HEK293 (cell line): ENCODE measurements at regions not wholly inside any gene's neighbourhood (a gene's known extent, or its start where the extent isn't known, plus 50 kb on each side); places are given as distances from the start of the nearest gene placed in this dataset.

Experiments
- CTCF ChIA-PET: fragments of 350-600 bp; formaldehyde crosslinking; extraction: SDS; loops from one replicate; lab custom pipeline; 2021; ENCODE audit warnings: antibody characterized with exemption; lab: Yijun Ruan, JAX
- POLR2A ChIA-PET: fragments of 300-600 bp; formaldehyde crosslinking; extraction: SDS; loops from one replicate; lab custom pipeline; 2020; ENCODE audit warnings: antibody characterized with exemption, inconsistent platforms; lab: Yijun Ruan, JAX
- H3K27ac ChIP-seq: fragments of 200-500 bp; sonication (Bioruptor generic); 2 replicates; pipeline ENCODE4 v1.5.1; 2014; ENCODE audit warnings: low read depth, low read length, control low read depth, inconsistent platforms; ENCODE audit errors: extremely low read depth
- H3K36me3 ChIP-seq, 2 experiments: fragments of 200-500 bp in 1 of 2; sonication (Bioruptor generic) in 1 of 2; 1 replicate in 1 of 2; 2 replicates in 1 of 2; pipeline ENCODE4 v1.5.1; 2014 to 2017; ENCODE audit warnings: inconsistent platforms in 2 of 2, low read length in 2 of 2; ENCODE audit not compliant: control insufficient read depth in 2 of 2, insufficient read depth in 1 of 2
- H3K4me1 ChIP-seq: fragments of 200-500 bp; sonication (Bioruptor generic); 2 replicates; pipeline ENCODE4 v1.5.1; 2014; ENCODE audit warnings: mild to moderate bottlenecking, low read length, inconsistent platforms; ENCODE audit not compliant: control insufficient read depth, insufficient read depth
- H3K4me3 ChIP-seq: 2 replicates; pipeline ENCODE4 v1.5.1; 2011; ENCODE audit warnings: low read depth, mild to moderate bottlenecking, control low read depth, low read length, moderate library complexity
- H3K9me3 ChIP-seq: fragments of 200-500 bp; sonication (Bioruptor generic); 2 replicates; pipeline ENCODE4 v1.5.1; 2014; ENCODE audit warnings: low read depth, low read length, inconsistent platforms; ENCODE audit not compliant: control insufficient read depth, insufficient read depth
- ATF2 ChIP-seq: fragments of 450-650 bp; formaldehyde crosslinking; IDR thresholded peaks from 2 replicates; pipeline ENCODE4 v1.5.1; 2016; ENCODE audit warnings: missing biosample characterization, missing genetic modification characterization, low read depth
- IKZF3 ChIP-seq: fragments of 450-650 bp; IDR thresholded peaks from 2 replicates; pipeline ENCODE4 v1.5.0; 2018; ENCODE audit warnings: missing biosample characterization, mild to moderate bottlenecking, missing genetic modification characterization, moderate library complexity
- KLF16 ChIP-seq: fragments of 450-650 bp; formaldehyde crosslinking; IDR thresholded peaks from 2 replicates; pipeline ENCODE4 v1.5.1; 2017; ENCODE audit warnings: missing biosample characterization, missing genetic modification characterization
- PBX3 ChIP-seq: sonication (generic); formaldehyde crosslinking; IDR thresholded peaks from 2 replicates; pipeline ENCODE4 v1.8.1; 2022; ENCODE audit warnings: mild to moderate bottlenecking, moderate library complexity, missing genetic modification reagents
- SETDB1 ChIP-seq: IDR thresholded peaks from one replicate; pipeline ENCODE4 v1.6.1; 2017; ENCODE audit warnings: mild to moderate bottlenecking, low read length, moderate library complexity, mixed read lengths; ENCODE audit not compliant: insufficient read length
- ZBTB48 ChIP-seq: fragments of 450-650 bp; formaldehyde crosslinking; IDR thresholded peaks from 2 replicates; pipeline ENCODE4 v1.5.1; 2016; ENCODE audit warnings: missing biosample characterization, missing genetic modification characterization
- ZBTB7A ChIP-seq: fragments of 450-650 bp; formaldehyde crosslinking; IDR thresholded peaks from 2 replicates; pipeline ENCODE4 v1.5.1; 2016; ENCODE audit warnings: low read depth, missing biosample characterization, missing genetic modification characterization
- ZFP69B ChIP-seq: fragments of 450-650 bp; formaldehyde crosslinking; IDR thresholded peaks from 2 replicates; pipeline ENCODE4 v1.5.1; 2016; ENCODE audit warnings: missing biosample characterization, missing genetic modification characterization
- ZNF138 ChIP-seq: fragments of 450-650 bp; formaldehyde crosslinking; IDR thresholded peaks from 2 replicates; pipeline ENCODE4 v1.5.1; 2016; ENCODE audit warnings: missing biosample characterization, missing genetic modification characterization, borderline replicate concordance
- ZNF157 ChIP-seq: fragments of 450-650 bp; formaldehyde crosslinking; IDR thresholded peaks from 2 replicates; pipeline ENCODE4 v1.5.1; 2016; ENCODE audit warnings: missing biosample characterization, missing genetic modification characterization
- ZNF184 ChIP-seq: fragments of 450-650 bp; IDR thresholded peaks from 2 replicates; pipeline ENCODE4 v1.5.1; 2018; ENCODE audit warnings: missing biosample characterization, mild to moderate bottlenecking, missing genetic modification characterization
- ZNF239 ChIP-seq: fragments of 450-650 bp; formaldehyde crosslinking; IDR thresholded peaks from 2 replicates; pipeline ENCODE4 v1.5.1; 2016; ENCODE audit warnings: missing biosample characterization, missing genetic modification characterization
- ZNF311 ChIP-seq: fragments of 450-650 bp; formaldehyde crosslinking; IDR thresholded peaks from 2 replicates; pipeline ENCODE4 v1.5.1; 2017; ENCODE audit warnings: missing biosample characterization, missing genetic modification characterization, borderline replicate concordance
- ZNF398 ChIP-seq: fragments of 450-650 bp; formaldehyde crosslinking; IDR thresholded peaks from 2 replicates; pipeline ENCODE4 v1.5.1; 2017; ENCODE audit warnings: missing biosample characterization, missing genetic modification characterization
- ZNF501 ChIP-seq: fragments of 450-650 bp; formaldehyde crosslinking; IDR thresholded peaks from 2 replicates; pipeline ENCODE4 v1.5.1; 2016; ENCODE audit warnings: missing biosample characterization, missing genetic modification characterization
- ZNF513 ChIP-seq: fragments of 450-650 bp; IDR thresholded peaks from 2 replicates; pipeline ENCODE4 v1.5.1; 2018; ENCODE audit warnings: missing biosample characterization, missing genetic modification characterization
- ZNF521 ChIP-seq: fragments of 450-650 bp; formaldehyde crosslinking; IDR thresholded peaks from 2 replicates; pipeline ENCODE4 v1.5.1; 2017; ENCODE audit warnings: missing biosample characterization, mild to moderate bottlenecking, missing genetic modification characterization
- ZNF530 ChIP-seq: fragments of 450-650 bp; formaldehyde crosslinking; IDR thresholded peaks from 2 replicates; pipeline ENCODE4 v1.5.1; 2016; ENCODE audit warnings: low read depth, missing biosample characterization, missing genetic modification characterization
- ZNF548 ChIP-seq: fragments of 450-650 bp; formaldehyde crosslinking; IDR thresholded peaks from 2 replicates; pipeline ENCODE4 v1.5.1; 2016; ENCODE audit warnings: missing biosample characterization, missing genetic modification characterization
- ZNF555 ChIP-seq: fragments of 450-650 bp; formaldehyde crosslinking; conservative IDR thresholded peaks from 2 replicates; pipeline ENCODE4 v1.5.1; 2017; ENCODE audit warnings: missing biosample characterization, mild to moderate bottlenecking, missing genetic modification characterization, inconsistent platforms
- ZNF558 ChIP-seq: fragments of 450-650 bp; formaldehyde crosslinking; IDR thresholded peaks from 2 replicates; pipeline ENCODE4 v1.5.1; 2016; ENCODE audit warnings: missing biosample characterization, missing genetic modification characterization
- ZNF571 ChIP-seq: fragments of 450-650 bp; formaldehyde crosslinking; IDR thresholded peaks from 2 replicates; pipeline ENCODE4 v1.5.0; 2017; ENCODE audit warnings: missing biosample characterization, missing genetic modification characterization
- ZNF596 ChIP-seq: fragments of 450-650 bp; IDR thresholded peaks from 2 replicates; pipeline ENCODE4 v1.5.0; 2018; ENCODE audit warnings: missing biosample characterization, mild to moderate bottlenecking, missing genetic modification characterization, moderate library complexity
- ZNF600 ChIP-seq: fragments of 450-650 bp; formaldehyde crosslinking; IDR thresholded peaks from 2 replicates; pipeline ENCODE4 v1.5.1; 2016; ENCODE audit warnings: missing biosample characterization, missing genetic modification characterization
- ZNF629 ChIP-seq: fragments of 450-650 bp; formaldehyde crosslinking; IDR thresholded peaks from 2 replicates; pipeline ENCODE4 v1.5.1; 2017; ENCODE audit warnings: missing biosample characterization, missing genetic modification characterization
- ZNF658 ChIP-seq: fragments of 450-650 bp; formaldehyde crosslinking; IDR thresholded peaks from 2 replicates; pipeline ENCODE4; 2016; ENCODE audit warnings: missing biosample characterization, missing genetic modification characterization
- ZNF776 ChIP-seq: fragments of 450-650 bp; formaldehyde crosslinking; IDR thresholded peaks from 2 replicates; pipeline ENCODE4 v1.5.0; 2017; ENCODE audit warnings: missing biosample characterization, missing genetic modification characterization, borderline replicate concordance
- ZSCAN4 ChIP-seq: fragments of 450-650 bp; formaldehyde crosslinking; IDR thresholded peaks from 2 replicates; pipeline ENCODE4 v1.5.1; 2017; ENCODE audit warnings: missing biosample characterization, missing genetic modification characterization
- ZSCAN5A ChIP-seq: fragments of 450-650 bp; formaldehyde crosslinking; IDR thresholded peaks from 2 replicates; pipeline ENCODE4 v1.5.1; 2016; ENCODE audit warnings: missing biosample characterization, missing genetic modification characterization
- ZXDB ChIP-seq: fragments of 450-650 bp; formaldehyde crosslinking; IDR thresholded peaks from 2 replicates; pipeline ENCODE4 v1.5.1; 2016; ENCODE audit warnings: missing biosample characterization, missing genetic modification characterization

- ChIA-PET POLR2A (no interaction called here), CTCF (interaction anchor here (1.1 to 1.7 kb wide), 3 partner anchors 11 to 885 kb away, joined by 3 to 5 read pairs (median 4); no protein-coding TSS in a partner anchor)
- Histone ChIP-seq H3K4me3 (no peak overlapping the region), H3K36me3 (no peaks in the 10 kb centered on the region), H3K27ac (no peak overlapping the region), H3K4me1 (no peaks in the 10 kb centered on the region), H3K9me3 (no peaks in the 10 kb centered on the region)
- TF ChIP-seq ZNF776 (tag by site-specific recombination) = no peak
- TF ChIP-seq ZNF629 (tag by site-specific recombination) = peak; percentile 55
- no peak for TF ChIP-seq ZBTB48 (tag by site-specific recombination)
- no peak for TF ChIP-seq ZNF558 (tag by site-specific recombination)
- no peak for TF ChIP-seq ZNF555 (tag by site-specific recombination)
- no peak for TF ChIP-seq ZNF311 (tag by site-specific recombination)
- no peak for TF ChIP-seq ZNF501
- peak; percentile 94 for TF ChIP-seq SETDB1
- no peak for TF ChIP-seq ZNF513 (tag by site-specific recombination)
- TF ChIP-seq ZNF157 (tag by site-specific recombination) = peak; percentile 97
- TF ChIP-seq ZSCAN4 (tag by site-specific recombination) = no peak
- TF ChIP-seq KLF16 = no peak
- TF ChIP-seq ZNF138 (tag by site-specific recombination) = no peak
- TF ChIP-seq ZNF658 = no peak
- no peak for TF ChIP-seq ZSCAN5A (tag by site-specific recombination)
- no peak for TF ChIP-seq ZNF239 (tag by site-specific recombination)
- no peak for TF ChIP-seq ZNF521 (tag by site-specific recombination)
- TF ChIP-seq ZNF596 = no peak
- TF ChIP-seq ATF2 (tag by site-specific recombination) = peak; percentile 68; the same call in 1 of the 2 replicates
- TF ChIP-seq ZFP69B (tag by site-specific recombination) = no peak
- TF ChIP-seq ZNF571 (tag by site-specific recombination) = no peak
- TF ChIP-seq PBX3 = no peak
- no peak for TF ChIP-seq IKZF3 (tag by site-specific recombination)
- no peak for TF ChIP-seq ZNF530
- TF ChIP-seq ZBTB7A (tag by site-specific recombination) = no peak
- no peak for TF ChIP-seq ZNF548 (tag by site-specific recombination)
- TF ChIP-seq ZXDB = no peak
- TF ChIP-seq ZNF398 = no peak
- TF ChIP-seq ZNF600 = 0 out of 2 replicates have a peak, but pooled peaks have one; percentile 14
- no peak for TF ChIP-seq ZNF184
These were observed 181.0 kb upstream of the GPR12 start for GRCh38 chr13:26941345-26942174.
